Astrocyte of the cerebellum (primary cell): ENCODE measurements at regions not wholly inside any gene's neighbourhood (a gene's known extent, or its start where the extent isn't known, plus 50 kb on each side); places are given as distances from the start of the nearest gene placed in this dataset.

Experiments
- DNase-seq: peaks from one replicate; pipeline ENCODE4 v3.0.0-alpha.2; 2011; ENCODE audit warnings: low read depth
- H3K4me3 ChIP-seq: 2 replicates; pipeline ENCODE4 v1.5.1; 2011; ENCODE audit warnings: mild to moderate bottlenecking, low read depth, low read length, moderate library complexity
- in situ Hi-C: cut with HindIII; loops from 2 replicates; pipeline ENCODE4 v1.10.0; 2017; ENCODE audit warnings: low sequenced_read_pairs
- TF ChIP-seq, protein P1 (sequence below): IDR thresholded peaks from 2 replicates; pipeline ENCODE4 v1.5.1; 2012; ENCODE audit warnings: low read length, low read depth, moderate library complexity, mild to moderate bottlenecking; ENCODE audit errors: missing control alignments

- H3K4me3 ChIP-seq = no peak overlapping the region
- TF ChIP-seq, protein P1, sequence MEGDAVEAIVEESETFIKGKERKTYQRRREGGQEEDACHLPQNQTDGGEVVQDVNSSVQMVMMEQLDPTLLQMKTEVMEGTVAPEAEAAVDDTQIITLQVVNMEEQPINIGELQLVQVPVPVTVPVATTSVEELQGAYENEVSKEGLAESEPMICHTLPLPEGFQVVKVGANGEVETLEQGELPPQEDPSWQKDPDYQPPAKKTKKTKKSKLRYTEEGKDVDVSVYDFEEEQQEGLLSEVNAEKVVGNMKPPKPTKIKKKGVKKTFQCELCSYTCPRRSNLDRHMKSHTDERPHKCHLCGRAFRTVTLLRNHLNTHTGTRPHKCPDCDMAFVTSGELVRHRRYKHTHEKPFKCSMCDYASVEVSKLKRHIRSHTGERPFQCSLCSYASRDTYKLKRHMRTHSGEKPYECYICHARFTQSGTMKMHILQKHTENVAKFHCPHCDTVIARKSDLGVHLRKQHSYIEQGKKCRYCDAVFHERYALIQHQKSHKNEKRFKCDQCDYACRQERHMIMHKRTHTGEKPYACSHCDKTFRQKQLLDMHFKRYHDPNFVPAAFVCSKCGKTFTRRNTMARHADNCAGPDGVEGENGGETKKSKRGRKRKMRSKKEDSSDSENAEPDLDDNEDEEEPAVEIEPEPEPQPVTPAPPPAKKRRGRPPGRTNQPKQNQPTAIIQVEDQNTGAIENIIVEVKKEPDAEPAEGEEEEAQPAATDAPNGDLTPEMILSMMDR = no peak
- in situ Hi-C loops = no loop called here
- DNase-seq = no peak
These were observed 80.4 kb downstream of the EDNRB start for GRCh38 chr13:77838271-77838670.

DNA sequence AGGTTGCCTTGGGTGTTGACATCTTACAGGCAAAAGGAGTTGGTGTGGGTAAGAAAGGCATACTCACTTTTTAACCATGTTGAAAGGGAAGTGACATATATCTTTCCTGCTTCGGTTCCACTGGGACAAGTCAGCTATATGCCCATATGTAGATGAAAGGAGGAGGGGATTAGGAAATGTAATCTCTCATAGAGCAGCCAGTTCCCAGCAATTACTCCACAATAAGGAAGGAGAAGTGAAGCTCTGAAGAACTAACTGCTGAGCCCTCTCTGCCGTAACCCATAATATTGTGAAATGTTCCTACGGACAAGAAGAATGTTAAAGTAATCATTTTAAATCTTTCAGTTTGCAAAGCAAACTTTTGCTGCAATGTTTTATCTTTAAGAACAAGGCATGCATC lies 82.2 kb downstream of the EDNRB start:
- no peak overlapping the region for H3K4me3 ChIP-seq
- no peak for DNase-seq
- in situ Hi-C loops = no loop called here
- TF ChIP-seq, protein P1 = no peak

DNA sequence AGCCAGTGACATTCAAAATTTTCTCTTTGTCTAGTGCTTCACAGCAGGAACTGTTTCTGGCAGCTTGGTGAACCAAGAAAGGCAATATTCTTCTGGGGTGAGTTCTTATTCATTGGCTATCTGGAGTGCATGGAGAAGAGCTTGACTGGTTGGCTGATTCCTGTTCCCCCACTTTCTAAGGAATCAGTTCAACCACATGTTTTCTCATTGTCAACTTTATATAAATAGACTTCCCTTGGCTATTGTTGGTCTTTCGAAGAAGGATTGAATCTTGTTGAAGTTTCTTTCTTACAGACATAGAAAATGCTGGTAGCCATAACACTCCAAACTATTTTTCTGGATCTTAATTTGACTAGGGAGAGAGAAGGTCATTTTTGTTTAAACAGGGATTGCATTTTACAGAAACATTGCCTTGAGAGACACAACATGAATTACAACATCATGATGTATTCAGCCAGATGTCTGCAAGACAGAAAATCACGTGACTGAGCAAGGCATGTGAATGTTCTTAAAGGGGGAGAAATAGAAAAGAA lies 85.2 kb downstream of the EDNRB start:
- TF ChIP-seq, protein P1 = no peak
- in situ Hi-C loops = no loop called here

DNA sequence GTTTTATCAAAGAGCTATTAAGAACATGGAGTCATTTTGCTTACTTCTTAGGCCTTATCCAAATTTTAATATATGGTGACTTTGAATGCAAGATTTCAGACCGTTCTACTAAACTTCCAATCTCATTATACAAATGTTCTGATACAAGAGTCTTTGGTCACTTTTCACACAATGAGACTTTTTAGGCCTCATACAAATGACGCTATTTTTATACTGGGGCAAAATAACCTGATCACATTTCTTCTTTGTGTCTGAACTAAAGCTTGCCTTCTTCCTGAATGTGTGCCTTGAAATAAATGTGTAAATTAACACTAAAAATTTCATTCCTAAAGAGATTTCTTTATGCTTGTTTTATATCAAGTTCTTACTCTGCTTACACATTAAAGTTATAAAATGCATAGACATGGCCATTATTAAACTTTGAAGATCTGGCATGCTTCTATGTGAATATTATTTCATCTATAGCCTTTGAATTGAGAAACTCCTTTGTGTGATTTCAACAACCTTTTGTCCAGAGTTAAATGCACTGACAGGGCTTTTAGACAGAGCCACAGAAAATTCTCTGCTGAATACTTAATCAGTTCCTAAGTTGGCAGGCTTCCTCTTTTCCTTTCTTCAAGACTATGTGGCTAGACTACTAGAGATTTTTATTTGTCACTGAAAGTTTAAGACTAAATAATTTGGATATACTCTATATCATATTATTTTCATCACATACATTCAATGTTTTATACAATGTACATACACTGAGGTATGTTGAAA lies 86.1 kb downstream of the EDNRB start:
- H3K4me3 ChIP-seq = no peak overlapping the region
- DNase-seq = peak; percentile 23
- TF ChIP-seq, protein P1 = no peak
- in situ Hi-C loops = no loop called here

More for the DNA sequence above, 85.2 kb downstream of the EDNRB start:
- no peak for DNase-seq
- no peak overlapping the region for H3K4me3 ChIP-seq

- H3K4me3 ChIP-seq = no peak overlapping the region
- TF ChIP-seq, protein P1 = no peak
- no peak for DNase-seq
- in situ Hi-C loops = no loop called here
These were observed 86.8 kb downstream of the EDNRB start for GRCh38 chr13:77831866-77832265.

DNA sequence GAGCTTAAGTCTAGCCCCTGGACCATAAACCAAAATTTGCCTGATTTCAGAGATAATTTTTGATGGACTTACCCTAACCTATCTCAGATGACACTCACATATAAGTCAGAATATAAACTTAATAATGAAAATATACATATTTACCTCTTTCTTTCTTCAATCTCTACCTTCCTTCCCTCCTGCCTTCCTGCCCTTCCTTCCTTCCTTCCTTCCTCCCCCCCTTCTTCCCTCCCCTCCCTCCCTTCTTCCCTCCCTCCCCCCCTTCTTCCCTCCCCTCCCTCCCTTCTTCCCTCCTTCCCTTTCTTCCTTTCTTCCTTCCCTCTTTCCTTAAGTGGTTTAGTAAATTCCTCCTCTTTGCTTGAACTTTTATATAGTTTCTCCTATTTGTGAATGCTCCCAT lies 88.7 kb downstream of the EDNRB start:
- H3K4me3 ChIP-seq = no peak overlapping the region
- TF ChIP-seq, protein P1 = no peak
- in situ Hi-C loops = no loop called here
- DNase-seq = no peak
